HepG2 (cell line): ENCODE measurements at regions not wholly inside any gene's neighbourhood (a gene's known extent, or its start where the extent isn't known, plus 50 kb on each side); places are given as distances from the start of the nearest gene placed in this dataset.
"Not testable (repeated sequence)": the region's sequence is repeated elsewhere in the genome, so short reads cannot be mapped to it uniquely, and the experiment has no call there.

Source experiments
- ATAC-seq: fragments of 200-7000 bp; cut with Tn5 transposase; 3 replicates; pipeline ENCODE4 v1.9.1; 2020; ENCODE audit warnings: mild to moderate bottlenecking, moderate library complexity
- BruUV-seq: library from RNA; stranded (reverse); fragments of 400-500 nt; replicated peaks from 2 replicates; lab custom pipeline; 2021; lab: Mats Ljungman, UMichigan
- CTCF ChIA-PET: fragments of 300-600 bp; formaldehyde crosslinking; extraction: SDS; loops from one replicate; lab custom pipeline; 2021; ENCODE audit warnings: low total read pairs, inconsistent platforms, low intra/inter-chr PET ratio; lab: Yijun Ruan, JAX
- POLR2A ChIA-PET: fragments of 350-600 bp; sonication (Branson Sonifier 250); formaldehyde crosslinking; loops from one replicate; lab custom pipeline; 2020; ENCODE audit warnings: antibody characterized with exemption, inconsistent platforms; lab: Yijun Ruan, JAX
- DNase-seq: peaks from one replicate; pipeline ENCODE4 v3.0.0-alpha.2; 2015; ENCODE audit warnings: low spot score
- FAIRE-seq: peaks from 3 replicates; lab custom pipeline; 2011; peaks lifted over from hg19 to GRCh38; lab: Jason Lieb, UNC
- H2AFZ ChIP-seq: one replicate; pipeline ENCODE4 v1.6.1; 2011; ENCODE audit warnings: low read length, inconsistent platforms
- H3K27ac ChIP-seq: fragments of 300-600 bp; 3 replicates; pipeline ENCODE4 v1.8.0; 2011; ENCODE audit warnings: mixed run types, mild to moderate bottlenecking, mixed read lengths, low read length, inconsistent platforms; ENCODE audit not compliant: insufficient read depth; ENCODE audit errors: extremely low read length
- H3K27me3 ChIP-seq, 2 experiments: fragments of 200-600 bp in 1 of 2; 2 replicates in 1 of 2; 3 replicates in 1 of 2; pipeline versions ENCODE4 v1.6.0 to v1.8.0; 2011; ENCODE audit warnings: low read length in 2 of 2, mild to moderate bottlenecking in 2 of 2, moderate library complexity in 2 of 2, inconsistent platforms in 1 of 2; ENCODE audit not compliant: insufficient read depth in 2 of 2, control insufficient read depth in 1 of 2
- H3K36me3 ChIP-seq, 2 experiments: fragments of 200-600 bp in 1 of 2; replicated peaks in 1 of 2; 2 replicates in 1 of 2; 3 replicates in 1 of 2; pipeline versions ENCODE4 v1.5.1 to v1.8.0; 2011; ENCODE audit warnings: low read length in 2 of 2, inconsistent platforms in 1 of 2; ENCODE audit not compliant: insufficient read depth in 2 of 2, control insufficient read depth in 1 of 2
- H3K4me1 ChIP-seq: 2 replicates; pipeline ENCODE4 v1.5.1; 2012; ENCODE audit warnings: low read length, inconsistent platforms; ENCODE audit not compliant: insufficient read depth
- H3K4me2 ChIP-seq: 2 replicates; pipeline ENCODE4 v1.6.0; 2011; ENCODE audit warnings: low read depth, low read length, inconsistent platforms
- H3K4me3 ChIP-seq, 3 experiments: fragments of 200-600 bp in 1 of 3; sonication (generic), shearing (Covaris generic) in 1 of 3; replicated peaks in 1 of 3; 2 replicates each; pipeline ENCODE4 v1.5.1; 2011 to 2016; ENCODE audit warnings: low read length in 3 of 3, inconsistent platforms in 2 of 3, low read depth in 2 of 3, mild to moderate bottlenecking in 2 of 3, control low read depth in 1 of 3, mixed read lengths in 1 of 3; ENCODE audit not compliant: insufficient read depth in 1 of 3
- H3K79me2 ChIP-seq: one replicate; pipeline ENCODE4 v1.6.1; 2011; ENCODE audit warnings: low read length, inconsistent platforms; ENCODE audit not compliant: insufficient read depth
- H3K9ac ChIP-seq: 2 replicates; pipeline ENCODE4 v1.6.0; 2011; ENCODE audit warnings: mild to moderate bottlenecking, low read depth, low read length, inconsistent platforms; ENCODE audit not compliant: insufficient read depth
- H3K9me3 ChIP-seq: 2 replicates; pipeline ENCODE4 v1.5.1; 2012; ENCODE audit warnings: mild to moderate bottlenecking, low read length
- H4K20me1 ChIP-seq: 2 replicates; pipeline ENCODE4 v1.6.0; 2011; ENCODE audit warnings: inconsistent platforms, mild to moderate bottlenecking, low read length, moderate library complexity; ENCODE audit not compliant: insufficient read depth
- GZF1 ChIP-seq: sonication (generic); formaldehyde crosslinking; IDR thresholded peaks from 2 replicates; pipeline ENCODE4 v1.5.1; 2020; ENCODE audit warnings: mild to moderate bottlenecking, missing genetic modification reagents
- HMGA1 ChIP-seq: sonication (generic); formaldehyde crosslinking; conservative IDR thresholded peaks from 2 replicates; pipeline ENCODE4 v1.4.0; 2020; ENCODE audit warnings: missing genetic modification reagents
- HNRNPK ChIP-seq: fragments of 200-400 bp; formaldehyde crosslinking; IDR thresholded peaks from 2 replicates; pipeline ENCODE4 v1.6.1; 2018; ENCODE audit warnings: low read length, low read depth, moderate library complexity, mild to moderate bottlenecking; ENCODE audit not compliant: poor library complexity, severe bottlenecking
- MAZ ChIP-seq, 2 experiments: sonication (generic) in 1 of 2; formaldehyde crosslinking in 1 of 2; IDR thresholded peaks; 2 replicates each; pipeline versions ENCODE4 v1.5.0 to v1.6.1; 2012 to 2020; ENCODE audit warnings: low read depth in 2 of 2, mild to moderate bottlenecking in 2 of 2, borderline replicate concordance in 1 of 2, improper control_type of control experiment in 1 of 2, low read length in 1 of 2, missing genetic modification reagents in 1 of 2, moderate library complexity in 1 of 2
- NFYC ChIP-seq: IDR thresholded peaks from 2 replicates; pipeline ENCODE4 v1.6.1; 2016; ENCODE audit warnings: missing genetic modification reagents, missing compliant biosample characterization
- PCBP2 ChIP-seq: fragments of 200-400 bp; formaldehyde crosslinking; optimal IDR thresholded peaks from 2 replicates; pipeline ENCODE3; 2018; ENCODE audit warnings: low read length, low read depth; ENCODE audit not compliant: poor library complexity, severe bottlenecking
- ZNF20 ChIP-seq: sonication (generic); formaldehyde crosslinking; IDR thresholded peaks from 2 replicates; pipeline ENCODE4 v1.4.0; 2020; ENCODE audit warnings: mild to moderate bottlenecking, moderate library complexity, missing genetic modification reagents
- ZNF264 ChIP-seq: sonication (generic); formaldehyde crosslinking; IDR thresholded peaks from 2 replicates; pipeline ENCODE4 v1.4.0; 2020; ENCODE audit warnings: missing genetic modification reagents
- ZNF274 ChIP-seq: sonication (generic); formaldehyde crosslinking; IDR thresholded peaks from 2 replicates; pipeline ENCODE4 v1.5.1; 2020; ENCODE audit warnings: mild to moderate bottlenecking, missing genetic modification reagents
- ZNF563 ChIP-seq: sonication (generic); formaldehyde crosslinking; IDR thresholded peaks from 2 replicates; pipeline ENCODE4 v1.8.0; 2022; ENCODE audit warnings: mild to moderate bottlenecking, moderate library complexity, missing genetic modification reagents
- WGBS: methylation state at CpG from one replicate; pipeline ENCODE4 v1.1.6; 2017; ENCODE audit warnings: low lambda C conversion rate; 5-methylcytosine and 5-hydroxymethylcytosine counted together
- in situ Hi-C: cut with HindIII; loops from 2 replicates; pipeline ENCODE4 v1.10.0; 2017; ENCODE audit warnings: low pct_unique_long_range_greater_than_20kb; ENCODE audit not compliant: extremely low pct_ligation_motif_present
- intact Hi-C: fragments of 100-400 bp; cut with micrococcal nuclease; formaldehyde crosslinking; loops from one replicate; pipeline ENCODE4 v1.10.0; 2022; ENCODE audit not compliant: unreplicated experiment
- TF ChIP-seq, protein P1 (sequence below): sonication (generic); formaldehyde crosslinking; IDR thresholded peaks from 2 replicates; pipeline ENCODE4 v1.8.0; 2022; ENCODE audit warnings: mild to moderate bottlenecking, missing genetic modification reagents, borderline replicate concordance
- TF ChIP-seq, protein P2 (sequence below): sonication (generic); formaldehyde crosslinking; IDR thresholded peaks from 2 replicates; pipeline ENCODE4 v1.5.0; 2020; ENCODE audit warnings: missing genetic modification reagents, mild to moderate bottlenecking, borderline replicate concordance
- TF ChIP-seq, protein P3 (sequence below): sonication (generic); formaldehyde crosslinking; IDR thresholded peaks from 2 replicates; pipeline ENCODE4 v1.5.0; 2020; ENCODE audit warnings: mild to moderate bottlenecking, missing genetic modification reagents

DNA sequence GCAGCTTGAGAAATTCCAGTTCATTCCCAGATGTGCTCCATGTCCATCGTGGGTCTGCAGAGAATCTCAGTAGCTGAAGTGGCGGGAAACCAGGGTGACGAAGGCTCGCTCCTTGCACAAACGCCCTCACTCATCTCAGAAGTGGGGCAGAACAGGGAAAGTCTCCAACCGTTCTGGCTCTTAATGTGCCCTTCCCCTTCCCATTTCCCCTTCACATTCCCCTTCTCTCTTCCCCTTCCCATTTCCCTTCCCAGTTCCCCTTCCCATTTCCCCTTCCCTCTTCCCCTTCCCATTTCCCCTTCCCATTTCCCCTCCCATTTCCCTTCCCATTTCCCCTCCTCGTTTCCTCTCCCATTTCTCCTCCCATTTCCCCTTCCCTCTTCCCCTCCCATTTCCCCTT is 108.5 kb downstream of the OLFM1 start:
- H3K9me3 ChIP-seq, in situ Hi-C loops, intact Hi-C loops, POLR2A ChIA-PET, H3K4me3 ChIP-seq, H3K9ac ChIP-seq, H3K27ac ChIP-seq, FAIRE-seq, ATAC-seq, H2AFZ ChIP-seq, H3K36me3 ChIP-seq, H3K4me1 ChIP-seq, DNase-seq, CTCF ChIA-PET, H3K79me2 ChIP-seq, H3K4me2 ChIP-seq: not testable (repeated sequence)
- WGBS, result 24% methylated on average over 6 of the region's 7 CpGs
- H3K27me3 ChIP-seq, result peaks cover 6 to 54% of the 10 kb centered on the region in 2 experiments; a peak in 4 of 5 replicates
- peak; percentile 53 for TF ChIP-seq PCBP2
- TF ChIP-seq HNRNPK, result peak; percentile 23
- TF ChIP-seq, all 625 proteins: peak for 2; not testable (repeated sequence) for 623
- not testable (repeated sequence) for BruUV-seq, H4K20me1 ChIP-seq

DNA sequence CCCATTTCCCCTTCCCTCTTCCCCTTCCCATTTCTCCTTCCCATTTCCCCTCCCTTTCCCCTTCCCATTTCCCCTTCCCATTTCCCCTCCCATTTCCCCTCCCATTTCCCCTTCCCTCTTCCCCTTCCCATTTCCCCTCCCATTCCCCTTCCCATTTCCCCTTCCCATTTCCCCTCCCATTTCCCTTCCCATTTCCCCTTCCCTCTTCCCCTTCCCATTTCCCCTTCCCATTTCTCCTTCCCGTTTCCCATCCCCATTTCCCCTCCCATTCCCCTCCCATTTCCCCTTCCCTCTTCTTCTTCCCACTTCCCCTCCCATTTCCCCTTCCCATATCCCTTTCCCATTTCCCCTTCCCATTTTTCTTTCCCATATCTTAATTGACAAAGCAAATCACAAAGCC is 109.0 kb downstream of the OLFM1 start:
- no peaks in the 10 kb centered on the region for H3K79me2 ChIP-seq

More for the DNA sequence above, 109.0 kb downstream of the OLFM1 start:
- no peak overlapping the region for H3K4me3 ChIP-seq
- no peak for TF ChIP-seq NFYC (CRISPR knock-in tag)
- TF ChIP-seq PCBP2, result peak; percentile 90
- TF ChIP-seq, protein P1, sequence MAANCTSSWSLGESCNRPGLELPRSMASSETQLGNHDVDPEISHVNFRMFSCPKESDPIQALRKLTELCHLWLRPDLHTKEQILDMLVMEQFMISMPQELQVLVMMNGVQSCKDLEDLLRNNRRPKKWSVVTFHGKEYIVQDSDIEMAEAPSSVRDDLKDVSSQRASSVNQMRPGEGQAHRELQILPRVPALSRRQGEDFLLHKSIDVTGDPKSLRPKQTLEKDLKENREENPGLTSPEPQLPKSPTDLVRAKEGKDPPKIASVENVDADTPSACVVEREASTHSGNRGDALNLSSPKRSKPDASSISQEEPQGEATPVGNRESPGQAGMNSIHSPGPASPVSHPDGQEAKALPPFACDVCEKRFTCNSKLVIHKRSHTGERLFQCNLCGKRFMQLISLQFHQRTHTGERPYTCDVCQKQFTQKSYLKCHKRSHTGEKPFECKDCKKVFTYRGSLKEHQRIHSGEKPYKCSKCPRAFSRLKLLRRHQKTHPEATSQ, result no peak
- TF ChIP-seq, protein P2, sequence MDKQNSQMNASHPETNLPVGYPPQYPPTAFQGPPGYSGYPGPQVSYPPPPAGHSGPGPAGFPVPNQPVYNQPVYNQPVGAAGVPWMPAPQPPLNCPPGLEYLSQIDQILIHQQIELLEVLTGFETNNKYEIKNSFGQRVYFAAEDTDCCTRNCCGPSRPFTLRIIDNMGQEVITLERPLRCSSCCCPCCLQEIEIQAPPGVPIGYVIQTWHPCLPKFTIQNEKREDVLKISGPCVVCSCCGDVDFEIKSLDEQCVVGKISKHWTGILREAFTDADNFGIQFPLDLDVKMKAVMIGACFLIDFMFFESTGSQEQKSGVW (CRISPR knock-in tag), result no peak
- TF ChIP-seq MAZ (IDR thresholded peaks at IDR 0.05; ENCODE audit: borderline replicate concordance, low read depth, low read length), result no peak
- no peak for TF ChIP-seq MAZ (CRISPR knock-in tag; IDR thresholded peaks at IDR 0.05; ENCODE audit: low read depth)
- TF ChIP-seq, protein P3, sequence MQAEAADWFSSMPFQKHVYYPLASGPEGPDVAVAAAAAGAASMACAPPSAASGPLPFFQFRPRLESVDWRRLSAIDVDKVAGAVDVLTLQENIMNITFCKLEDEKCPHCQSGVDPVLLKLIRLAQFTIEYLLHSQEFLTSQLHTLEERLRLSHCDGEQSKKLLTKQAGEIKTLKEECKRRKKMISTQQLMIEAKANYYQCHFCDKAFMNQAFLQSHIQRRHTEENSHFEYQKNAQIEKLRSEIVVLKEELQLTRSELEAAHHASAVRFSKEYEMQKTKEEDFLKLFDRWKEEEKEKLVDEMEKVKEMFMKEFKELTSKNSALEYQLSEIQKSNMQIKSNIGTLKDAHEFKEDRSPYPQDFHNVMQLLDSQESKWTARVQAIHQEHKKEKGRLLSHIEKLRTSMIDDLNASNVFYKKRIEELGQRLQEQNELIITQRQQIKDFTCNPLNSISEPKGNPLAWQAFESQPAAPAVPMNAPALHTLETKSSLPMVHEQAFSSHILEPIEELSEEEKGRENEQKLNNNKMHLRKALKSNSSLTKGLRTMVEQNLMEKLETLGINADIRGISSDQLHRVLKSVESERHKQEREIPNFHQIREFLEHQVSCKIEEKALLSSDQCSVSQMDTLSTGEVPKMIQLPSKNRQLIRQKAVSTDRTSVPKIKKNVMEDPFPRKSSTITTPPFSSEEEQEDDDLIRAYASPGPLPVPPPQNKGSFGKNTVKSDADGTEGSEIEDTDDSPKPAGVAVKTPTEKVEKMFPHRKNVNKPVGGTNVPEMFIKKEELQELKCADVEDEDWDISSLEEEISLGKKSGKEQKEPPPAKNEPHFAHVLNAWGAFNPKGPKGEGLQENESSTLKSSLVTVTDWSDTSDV (CRISPR knock-in tag), result no peak
- no peak for TF ChIP-seq ZNF274 (CRISPR knock-in tag)
- TF ChIP-seq HMGA1, result no peak
- peak; percentile 61 for TF ChIP-seq HNRNPK
- no peak for TF ChIP-seq ZNF20 (CRISPR knock-in tag)
- TF ChIP-seq ZNF563 (CRISPR knock-in tag), result no peak
- no peak for TF ChIP-seq ZNF264 (CRISPR knock-in tag)
- no peak for TF ChIP-seq GZF1 (CRISPR knock-in tag)
- TF ChIP-seq, all 625 proteins: peak for 2
- no peaks in the 10 kb centered on the region for H3K4me1 ChIP-seq
- DNase-seq, result no peak
- no peaks in the 10 kb centered on the region for H3K36me3 ChIP-seq
- no peak overlapping the region for H3K4me2 ChIP-seq
- no peak overlapping the region for H2AFZ ChIP-seq
- peaks cover 3 to 49% of the 10 kb centered on the region in 2 experiments; a peak in 4 of 5 replicates for H3K27me3 ChIP-seq
- in situ Hi-C loops (no loop called here), intact Hi-C loops (no loop called here)
- 2% methylated on average over 1 of the region's 1 CpG for WGBS
- no peak overlapping the region for H3K9ac ChIP-seq
- ChIA-PET CTCF (no interaction called here), POLR2A (no interaction called here)
- no peak for FAIRE-seq
- no peaks in the 10 kb centered on the region for H3K9me3 ChIP-seq
- no peak overlapping the region for H3K27ac ChIP-seq
- no peak for ATAC-seq
- no peaks in the 10 kb centered on the region for H4K20me1 ChIP-seq
- no TSS peak for BruUV-seq
